NB4 (cell line): ENCODE measurements at regions not wholly inside any gene's neighbourhood (a gene's known extent, or its start where the extent isn't known, plus 50 kb on each side); places are given as distances from the start of the nearest gene placed in this dataset.

ENCODE experiments used
- DNase-seq: peaks from one replicate; pipeline ENCODE4 v3.0.0; 2010; ENCODE audit warnings: low read depth
- H3K4me3 ChIP-seq: one replicate; pipeline ENCODE4 v1.5.1; 2011; ENCODE audit warnings: mild to moderate bottlenecking, low read depth, low read length, moderate library complexity
- CTCF ChIP-seq: IDR thresholded peaks from one replicate; pipeline ENCODE4 v1.5.1; 2012; ENCODE audit warnings: low read depth, low read length
- MAX ChIP-seq: IDR thresholded peaks from 2 replicates; pipeline ENCODE4 v1.6.1; 2011; ENCODE audit warnings: low read depth, low read length
- MYC ChIP-seq: IDR thresholded peaks from 2 replicates; pipeline ENCODE4 v1.6.1; 2011; ENCODE audit warnings: low read depth, low read length
- POLR2A ChIP-seq: IDR thresholded peaks from 2 replicates; pipeline ENCODE4 v1.6.1; 2011; ENCODE audit warnings: mild to moderate bottlenecking; ENCODE audit not compliant: insufficient read length; ENCODE audit errors: extremely low read depth

- TF ChIP-seq MAX (no peak), CTCF (no peak), MYC (no peak), POLR2A (no peak)
- no peak overlapping the region for H3K4me3 ChIP-seq
- no peak for DNase-seq
Measured at GRCh38 chr2:81894451-81894990, 1590.0 kb upstream of the LRRTM1 start.

GRCh38 chr2:81876624-81877023 is 1572.1 kb upstream of the LRRTM1 start:
- H3K4me3 ChIP-seq = no peak overlapping the region
- no peak for DNase-seq
- TF ChIP-seq POLR2A (no peak), MAX (no peak), CTCF (no peak), MYC (no peak)

GRCh38 chr2:81872006-81872405 is 1567.5 kb upstream of the LRRTM1 start:
- no peak for TF ChIP-seq MYC
- TF ChIP-seq POLR2A = no peak
- TF ChIP-seq CTCF = no peak
- TF ChIP-seq MAX = no peak
- DNase-seq = no peak
- H3K4me3 ChIP-seq = no peak overlapping the region

- TF ChIP-seq POLR2A = no peak
- TF ChIP-seq MYC = no peak
- TF ChIP-seq MAX = no peak
- TF ChIP-seq CTCF = no peak
- no peak for DNase-seq
- no peak overlapping the region for H3K4me3 ChIP-seq
Measured at GRCh38 chr2:81870119-81870518, 1565.6 kb upstream of the LRRTM1 start.

- no peak overlapping the region for H3K4me3 ChIP-seq
- peak; percentile 28 for DNase-seq
- TF ChIP-seq MYC = no peak
- TF ChIP-seq CTCF = no peak
- no peak for TF ChIP-seq POLR2A
- no peak for TF ChIP-seq MAX
Measured at GRCh38 chr2:81858998-81859397, 1554.4 kb upstream of the LRRTM1 start.

GRCh38 chr2:81853341-81853740 is 1548.8 kb upstream of the LRRTM1 start:
- H3K4me3 ChIP-seq = no peak overlapping the region
- no peak for TF ChIP-seq POLR2A
- no peak for TF ChIP-seq CTCF
- TF ChIP-seq MYC = no peak
- TF ChIP-seq MAX = no peak
- DNase-seq = no peak
